Tibial nerve (tissue), 4 donors: ENCODE measurements at regions not wholly inside any gene's neighbourhood (a gene's known extent, or its start where the extent isn't known, plus 50 kb on each side); places are given as distances from the start of the nearest gene placed in this dataset.

Experiments
- CTCF ChIP-seq, 5 experiments: fragments of 200-600 bp in 3 of 5; fragments of 450-650 bp in 2 of 5; sonication (generic) in 3 of 5; IDR thresholded peaks; one replicate each; pipeline ENCODE4 v1.5.1; 2016 to 2019; ENCODE audit warnings: antibody characterized with exemption in 5 of 5, mild to moderate bottlenecking in 3 of 5, moderate library complexity in 2 of 5
- EP300 ChIP-seq, 2 donors: sonication (generic); formaldehyde crosslinking; IDR thresholded peaks; one replicate each; pipeline ENCODE4 v1.6.1; 2017; ENCODE audit warnings: antibody characterized with exemption in 2 of 2, mild to moderate bottlenecking in 1 of 2

GRCh38 chr13:50521006-50521830, 322.3 kb downstream of the DLEU7 start:
- no peak for TF ChIP-seq CTCF (IDR thresholded peaks at IDR 0.05)
- TF ChIP-seq EP300 (IDR thresholded peaks at IDR 0.05) = no peak
